SK-N-SH (cell line): ENCODE measurements at regions not wholly inside any gene's neighbourhood (a gene's known extent, or its start where the extent isn't known, plus 50 kb on each side); places are given as distances from the start of the nearest gene placed in this dataset.
A peak's percentile ranks its signal among the peaks of the same experiment; 100 is the strongest.

Experiments
- CTCF ChIA-PET: fragments of 300-600, 350-600 bp; formaldehyde crosslinking; extraction: SDS; loops from one replicate; lab custom pipeline; 2021; lab: Yijun Ruan, JAX
- POLR2A ChIA-PET: fragments of 350-600 bp; sonication (Branson Sonifier 250); formaldehyde crosslinking; extraction: SDS; loops from one replicate; lab custom pipeline; 2020; ENCODE audit warnings: antibody characterized with exemption, inconsistent platforms; lab: Yijun Ruan, JAX
- DNase-seq: peaks from one replicate; pipeline ENCODE4 v3.0.0; 2012
- H2AFZ ChIP-seq: fragments of 200-600 bp; sonication (generic); 2 replicates; pipeline ENCODE4 v1.8.1; 2016; ENCODE audit warnings: antibody characterized with exemption, mild to moderate bottlenecking, low read depth
- H3F3A ChIP-seq: fragments of 200-600 bp; sonication (generic); replicated peaks from 2 replicates; pipeline ENCODE3; 2016; ENCODE audit warnings: antibody characterized with exemption, mild to moderate bottlenecking; ENCODE audit not compliant: insufficient read depth
- H3K27ac ChIP-seq, 2 experiments: fragments of 200-500 bp in 1 of 2; fragments of 200-600 bp in 1 of 2; sonication (Bioruptor generic) in 1 of 2; sonication (generic), shearing (Covaris generic) in 1 of 2; 2 replicates each; pipeline versions ENCODE4 v1.5.1 to v1.6.1; 2014 to 2016; ENCODE audit warnings: low read depth in 2 of 2, inconsistent platforms in 1 of 2, low read length in 1 of 2, mild to moderate bottlenecking in 1 of 2, mixed read lengths in 1 of 2
- H3K27me3 ChIP-seq: fragments of 200-600 bp; sonication (generic), shearing (Covaris generic); 2 replicates; pipeline ENCODE4 v1.6.1; 2016; ENCODE audit warnings: mixed run types; ENCODE audit not compliant: insufficient read depth
- H3K36me3 ChIP-seq, 2 experiments: fragments of 200-500 bp in 1 of 2; fragments of 200-600 bp in 1 of 2; sonication (Bioruptor generic) in 1 of 2; sonication (generic) in 1 of 2; replicated peaks in 1 of 2; 2 replicates each; pipeline versions ENCODE3 to v1.5.1; 2014 to 2016; ENCODE audit warnings: low read length in 1 of 2, mild to moderate bottlenecking in 1 of 2; ENCODE audit not compliant: insufficient read depth in 2 of 2, control insufficient read depth in 1 of 2
- H3K4me1 ChIP-seq, 2 experiments: fragments of 200-500 bp in 1 of 2; fragments of 200-600 bp in 1 of 2; sonication (Bioruptor generic) in 1 of 2; sonication (generic), shearing (Covaris generic) in 1 of 2; 2 replicates each; pipeline versions ENCODE4 v1.5.1 to v1.6.1; 2014 to 2016; ENCODE audit warnings: low read depth in 1 of 2, low read length in 1 of 2, mixed run types in 1 of 2; ENCODE audit not compliant: insufficient read depth in 2 of 2, control insufficient read depth in 1 of 2
- H3K4me2 ChIP-seq: fragments of 200-600 bp; sonication (generic), shearing (Covaris generic); 2 replicates; pipeline ENCODE4 v1.6.1; 2017; ENCODE audit warnings: mixed run types
- H3K4me3 ChIP-seq, 2 experiments: fragments of 200-500 bp in 1 of 2; fragments of 200-600 bp in 1 of 2; sonication (Bioruptor generic) in 1 of 2; sonication (generic), shearing (Covaris generic) in 1 of 2; 2 replicates each; pipeline versions ENCODE4 v1.5.1 to v1.8.1; 2014 to 2016; ENCODE audit warnings: low read depth in 2 of 2, inconsistent platforms in 1 of 2, low read length in 1 of 2, mild to moderate bottlenecking in 1 of 2, mixed read lengths in 1 of 2, moderate library complexity in 1 of 2
- H3K79me2 ChIP-seq: fragments of 200-600 bp; sonication (generic); 2 replicates; pipeline ENCODE4 v1.8.1; 2017; ENCODE audit warnings: mild to moderate bottlenecking; ENCODE audit not compliant: insufficient read depth
- H3K9ac ChIP-seq: fragments of 200-600 bp; sonication (generic); 2 replicates; pipeline ENCODE4 v1.6.1; 2017; ENCODE audit warnings: mixed run types
- H3K9me2 ChIP-seq: fragments of 200-600 bp; sonication (generic); 2 replicates; pipeline ENCODE4 v1.6.1; 2017; ENCODE audit warnings: mixed run types
- H3K9me3 ChIP-seq: fragments of 200-600 bp; sonication (generic); 2 replicates; pipeline ENCODE4 v1.6.1; 2017; ENCODE audit warnings: mixed run types, mild to moderate bottlenecking, moderate library complexity
- H4K20me1 ChIP-seq: fragments of 200-600 bp; sonication (generic); 2 replicates; pipeline ENCODE4 v1.6.1; 2017; ENCODE audit warnings: mild to moderate bottlenecking, mixed run types; ENCODE audit not compliant: insufficient read depth
- CHD2 ChIP-seq: fragments of 150-350 bp; IDR thresholded peaks from 2 replicates; pipeline ENCODE4 v1.6.1; 2018; ENCODE audit warnings: low read length; ENCODE audit not compliant: partially characterized antibody
- EZH2phosphoT487 ChIP-seq: fragments of 200-600 bp; sonication (generic); IDR thresholded peaks from 2 replicates; pipeline ENCODE4 v1.6.1; 2017; ENCODE audit warnings: low read depth, mixed run types, mild to moderate bottlenecking, antibody characterized with exemption, moderate library complexity, borderline replicate concordance
- MAX ChIP-seq: IDR thresholded peaks from 2 replicates; pipeline ENCODE4 v1.4.0; 2012; ENCODE audit warnings: low read depth
- MEF2A ChIP-seq: IDR thresholded peaks from 2 replicates; pipeline ENCODE4 v1.4.0; 2012; ENCODE audit warnings: low read depth, borderline replicate concordance
- MXI1 ChIP-seq: IDR thresholded peaks from 2 replicates; pipeline ENCODE4 v1.6.1; 2012; ENCODE audit warnings: mild to moderate bottlenecking, low read depth, low read length, improper control_type of control experiment
- NFIC ChIP-seq: IDR thresholded peaks from 2 replicates; pipeline ENCODE4 v1.4.0; 2012; ENCODE audit warnings: borderline replicate concordance
- RAD21 ChIP-seq: IDR thresholded peaks from 2 replicates; pipeline ENCODE4 v1.6.1; 2012; ENCODE audit warnings: mild to moderate bottlenecking, low read length
- RCOR1 ChIP-seq: fragments of 150-350 bp; IDR thresholded peaks from 2 replicates; pipeline ENCODE4 v1.6.1; 2017; ENCODE audit warnings: antibody characterized with exemption, low read length
- RXRA ChIP-seq: IDR thresholded peaks from 2 replicates; pipeline ENCODE4 v1.4.0; 2012; ENCODE audit warnings: low read depth, mild to moderate bottlenecking, borderline replicate concordance
- SIN3A ChIP-seq: IDR thresholded peaks from 2 replicates; pipeline ENCODE4 v1.6.1; 2012; ENCODE audit warnings: low read depth, mild to moderate bottlenecking, low read length, moderate library complexity, borderline replicate concordance
- SMC3 ChIP-seq: IDR thresholded peaks from 2 replicates; pipeline ENCODE4 v1.6.1; 2012; ENCODE audit warnings: low read depth, low read length, improper control_type of control experiment
- TCF12 ChIP-seq: IDR thresholded peaks from 2 replicates; pipeline ENCODE4 v1.4.0; 2012
- USF1 ChIP-seq: IDR thresholded peaks from 2 replicates; pipeline ENCODE4 v1.4.0; 2012; ENCODE audit warnings: low read depth, borderline replicate concordance
- WGBS: methylation state at CpG from one replicate; pipeline ENCODE4 v1.1.6; 2017; ENCODE audit warnings: low lambda C conversion rate; 5-methylcytosine and 5-hydroxymethylcytosine counted together
- TF ChIP-seq, protein P1 (sequence below): IDR thresholded peaks from 2 replicates; pipeline ENCODE4 v1.4.0; 2012; ENCODE audit warnings: low read depth, borderline replicate concordance

GRCh38 chr6:51514748-51515402, 572.5 kb downstream of the PKHD1 start:
- H3K27me3 ChIP-seq: no peaks in the 10 kb centered on the region
- peaks cover 0 to 7% of the 10 kb centered on the region in 2 experiments; a peak in 1 of 4 replicates for H3K4me1 ChIP-seq
- H4K20me1 ChIP-seq: no peaks in the 10 kb centered on the region
- no peak overlapping the region for H3K9ac ChIP-seq
- H3K4me3 ChIP-seq: no peak overlapping the region
- H2AFZ ChIP-seq: no peak overlapping the region
- H3F3A ChIP-seq: no peaks in the 10 kb centered on the region
- WGBS: 14% methylated on average over 1 of the region's 1 CpG
- no peaks in the 10 kb centered on the region for H3K36me3 ChIP-seq
- CTCF ChIA-PET: interaction anchor here (0.6 to 2.3 kb wide), 16 partner anchors 9 to 703 kb away, joined by 3 to 9 read pairs (median 4); no protein-coding TSS in a partner anchor
- DNase-seq: peak; percentile 9
- peak; percentile 4; the same call in 1 of the 2 replicates for TF ChIP-seq SMC3
- no peak for TF ChIP-seq MAX
- TF ChIP-seq USF1: no peak
- TF ChIP-seq CHD2: no peak
- TF ChIP-seq RAD21: peak; percentile 61
- TF ChIP-seq TCF12: no peak
- no peaks in the 10 kb centered on the region for H3K9me2 ChIP-seq
- H3K9me3 ChIP-seq: no peaks in the 10 kb centered on the region
- H3K4me2 ChIP-seq: no peak overlapping the region
- H3K79me2 ChIP-seq: no peaks in the 10 kb centered on the region
- H3K27ac ChIP-seq: peak overlapping the region in 1 of 2 experiments; percentile 16; a peak in 2 of 4 replicates
- POLR2A ChIA-PET: no interaction called here

DNA sequence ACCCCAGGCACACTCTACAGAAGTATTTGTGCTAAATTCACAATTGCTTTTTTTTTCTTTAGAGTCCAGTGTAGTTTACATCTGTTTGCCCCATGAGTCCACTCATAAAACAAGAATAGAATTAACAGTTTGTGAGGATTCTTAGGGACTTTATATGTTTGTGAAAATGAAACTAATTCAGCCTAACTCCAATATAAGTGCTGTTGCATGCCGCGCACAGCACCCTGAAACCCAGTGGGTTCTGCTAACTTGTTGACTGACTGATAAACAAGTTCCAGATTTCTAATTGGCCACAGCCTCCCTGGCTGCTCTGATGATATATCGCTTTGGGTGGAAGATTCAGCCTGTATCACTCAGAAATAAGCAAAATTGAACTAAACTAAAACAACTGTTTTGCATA, 561.4 kb downstream of the PKHD1 start:
- Histone ChIP-seq H3K4me2 (no peak overlapping the region), H3K36me3 (no peaks in the 10 kb centered on the region), H3K27me3 (no peaks in the 10 kb centered on the region), H3K27ac (no peak overlapping the region), H3K4me1 (peaks cover 0 to 3% of the 10 kb centered on the region in 2 experiments; a peak in 2 of 4 replicates), H3F3A (peaks cover 4% of the 10 kb centered on the region), H4K20me1 (no peaks in the 10 kb centered on the region), H3K9ac (no peak overlapping the region), H3K9me2 (no peaks in the 10 kb centered on the region), H2AFZ (no peak overlapping the region), H3K79me2 (no peaks in the 10 kb centered on the region), H3K4me3 (no peak overlapping the region), H3K9me3 (no peaks in the 10 kb centered on the region)
- WGBS: 69% methylated on average over 3 of the region's 3 CpGs
- CTCF ChIA-PET: interaction anchor here (1.7 kb wide), 1 partner anchor 23 kb away, joined by 3 read pairs; no protein-coding TSS in a partner anchor
- TF ChIP-seq RXRA: no peak
- POLR2A ChIA-PET: no interaction called here
- no peak for DNase-seq

DNA sequence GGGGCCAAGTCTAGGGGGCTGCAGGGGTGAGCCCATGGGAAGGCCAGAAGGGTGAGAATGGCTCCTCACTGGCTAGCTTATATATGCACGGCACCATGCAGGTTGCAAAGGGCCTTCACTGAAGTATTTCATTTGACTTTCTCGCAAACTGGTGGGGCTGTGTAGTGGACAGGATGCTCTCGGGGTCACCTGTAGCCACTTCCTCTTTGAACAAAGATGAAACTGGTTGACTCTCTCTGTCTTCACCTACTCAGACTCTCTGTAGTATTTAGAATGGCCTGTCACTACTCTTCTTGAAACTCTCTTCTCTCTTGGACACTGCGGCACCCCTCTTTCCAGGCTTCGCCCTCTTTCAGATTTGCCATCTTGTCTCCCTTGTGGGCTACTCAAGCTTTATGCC, 560.5 kb downstream of the PKHD1 start:
- Histone ChIP-seq H3K4me1 (peaks cover 0 to 9% of the 10 kb centered on the region in 2 experiments; a peak in 2 of 4 replicates), H3K4me3 (no peak overlapping the region), H3K9me3 (no peaks in the 10 kb centered on the region), H3K36me3 (no peaks in the 10 kb centered on the region), H4K20me1 (no peaks in the 10 kb centered on the region)
- TF ChIP-seq EZH2phosphoT487 (no peak), RCOR1 (no peak), MEF2A (no peak), SIN3A (no peak), NFIC (no peak), MXI1 (no peak), MAX (no peak), RXRA (no peak)
- TF ChIP-seq, protein P1, sequence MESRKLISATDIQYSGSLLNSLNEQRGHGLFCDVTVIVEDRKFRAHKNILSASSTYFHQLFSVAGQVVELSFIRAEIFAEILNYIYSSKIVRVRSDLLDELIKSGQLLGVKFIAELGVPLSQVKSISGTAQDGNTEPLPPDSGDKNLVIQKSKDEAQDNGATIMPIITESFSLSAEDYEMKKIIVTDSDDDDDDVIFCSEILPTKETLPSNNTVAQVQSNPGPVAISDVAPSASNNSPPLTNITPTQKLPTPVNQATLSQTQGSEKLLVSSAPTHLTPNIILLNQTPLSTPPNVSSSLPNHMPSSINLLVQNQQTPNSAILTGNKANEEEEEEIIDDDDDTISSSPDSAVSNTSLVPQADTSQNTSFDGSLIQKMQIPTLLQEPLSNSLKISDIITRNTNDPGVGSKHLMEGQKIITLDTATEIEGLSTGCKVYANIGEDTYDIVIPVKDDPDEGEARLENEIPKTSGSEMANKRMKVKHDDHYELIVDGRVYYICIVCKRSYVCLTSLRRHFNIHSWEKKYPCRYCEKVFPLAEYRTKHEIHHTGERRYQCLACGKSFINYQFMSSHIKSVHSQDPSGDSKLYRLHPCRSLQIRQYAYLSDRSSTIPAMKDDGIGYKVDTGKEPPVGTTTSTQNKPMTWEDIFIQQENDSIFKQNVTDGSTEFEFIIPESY: no peak
- TF ChIP-seq, all 33 proteins: peak for 0
- Histone ChIP-seq H2AFZ (no peak overlapping the region), H3K27me3 (no peaks in the 10 kb centered on the region), H3F3A (peaks cover 4% of the 10 kb centered on the region), H3K9ac (no peak overlapping the region), H3K9me2 (no peaks in the 10 kb centered on the region), H3K27ac (no peak overlapping the region), H3K4me2 (no peak overlapping the region), H3K79me2 (no peaks in the 10 kb centered on the region)
- WGBS: 68% methylated on average over 4 of the region's 5 CpGs
- CTCF ChIA-PET: interaction anchor here (1.1 kb wide), 1 partner anchor 12 kb away, joined by 3 read pairs; no protein-coding TSS in a partner anchor
- POLR2A ChIA-PET: no interaction called here
- DNase-seq: no peak
